ENCODE measurements at regions not wholly inside any gene's neighbourhood (a gene's known extent, or its start where the extent isn't known, plus 50 kb on each side); places are given as distances from the start of the nearest gene placed in this dataset.

- TF ChIP-seq ATF1 (CRISPR knock-in tag; IDR thresholded peaks at IDR 0.05) (no peak), CBFB (CRISPR knock-in tag; IDR thresholded peaks at IDR 0.05; ENCODE audit: low read depth) (no peak), SMAD3 (CRISPR knock-in tag; IDR thresholded peaks at IDR 0.05; ENCODE audit: borderline replicate concordance) (no peak), EMX1 (CRISPR knock-in tag; IDR thresholded peaks at IDR 0.05) (no peak), ZNF281 (CRISPR knock-in tag; IDR thresholded peaks at IDR 0.05) (no peak), ATF2 (CRISPR knock-in tag; IDR thresholded peaks at IDR 0.05; ENCODE audit: borderline replicate concordance, low read depth) (no peak), CTCF (IDR thresholded peaks at IDR 0.05) (no peak), MAX (CRISPR knock-in tag; IDR thresholded peaks at IDR 0.05) (no peak), E2F1 (CRISPR knock-in tag; IDR thresholded peaks at IDR 0.05) (no peak), ZSCAN18 (CRISPR knock-in tag; IDR thresholded peaks at IDR 0.05) (no peak), JUN (CRISPR knock-in tag; IDR thresholded peaks at IDR 0.05) (no peak), FOXP1 (CRISPR knock-in tag; IDR thresholded peaks at IDR 0.05; ENCODE audit: borderline replicate concordance) (no peak)
Observed at GRCh38 chr1:192053531-192053971, 104.7 kb upstream of the RGS18 start.
